GM20431 (cell line): ENCODE measurements at regions not wholly inside any gene's neighbourhood (a gene's known extent, or its start where the extent isn't known, plus 50 kb on each side); places are given as distances from the start of the nearest gene placed in this dataset.

Source experiments
- in situ Hi-C: fragments of 300-500 bp; cut with MseI, MboI; formaldehyde crosslinking; loops from one replicate; pipeline ENCODE4 v1.15.0; 2020; ENCODE audit warnings: low sequenced_read_pairs; ENCODE audit not compliant: unreplicated experiment

DNA sequence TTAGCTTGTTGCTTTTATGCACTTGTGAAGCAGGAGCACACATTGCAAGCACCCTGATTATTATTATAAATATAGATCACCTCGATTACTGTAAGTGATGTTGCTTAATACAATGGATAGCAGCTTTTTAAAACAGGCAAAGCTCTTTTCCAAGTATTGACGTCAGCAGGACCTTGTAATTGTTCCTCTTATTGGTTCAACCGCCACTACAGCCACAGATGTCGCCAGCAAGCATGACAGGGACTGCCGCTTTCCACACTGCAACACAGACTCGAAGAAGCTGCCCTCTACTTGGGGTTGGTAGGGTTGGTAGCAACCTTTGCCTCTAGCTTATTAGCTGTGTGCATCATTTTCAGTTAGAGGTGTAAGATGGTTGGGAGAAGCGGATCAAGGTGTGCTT lies 167.6 kb downstream of the ZNF365 start:
- in situ Hi-C loops, result no loop called here

DNA sequence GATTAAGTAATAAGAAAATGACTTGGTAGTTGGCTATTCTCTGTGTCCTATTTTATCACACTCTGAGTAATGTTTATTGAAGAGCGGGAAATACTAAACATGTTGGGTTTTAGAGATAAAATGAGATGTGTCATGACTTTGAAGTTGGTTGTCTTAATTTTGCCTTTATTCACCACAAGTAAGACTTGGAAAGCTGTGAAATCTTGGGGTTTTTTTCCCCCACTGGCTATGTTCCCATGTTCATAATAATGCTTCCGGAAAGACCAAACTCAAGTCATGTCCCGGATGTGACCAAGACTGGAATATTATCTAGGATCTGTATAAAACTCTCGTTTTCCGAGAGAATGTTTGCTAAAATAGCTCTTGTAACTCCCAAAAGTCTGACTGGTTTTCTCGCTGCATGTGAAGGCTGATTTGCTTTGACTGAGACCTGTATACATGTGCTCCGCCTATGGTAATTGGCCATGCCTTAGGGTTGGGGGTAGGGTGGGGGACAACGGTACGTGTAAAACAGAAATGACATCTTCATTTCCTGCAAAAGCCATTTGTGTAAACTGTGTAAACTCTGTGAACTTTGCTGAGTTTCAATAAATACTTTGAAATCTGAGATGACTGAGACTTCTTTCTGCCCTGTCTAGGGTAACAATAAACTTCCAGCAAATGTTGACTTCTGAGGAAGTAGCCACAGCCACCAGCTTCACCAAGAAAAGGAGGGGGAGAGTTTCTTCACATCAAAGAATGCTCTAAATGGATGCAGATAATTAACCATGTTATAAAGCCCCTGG lies 169.6 kb downstream of the ZNF365 start:
- in situ Hi-C loops, result no loop called here

DNA sequence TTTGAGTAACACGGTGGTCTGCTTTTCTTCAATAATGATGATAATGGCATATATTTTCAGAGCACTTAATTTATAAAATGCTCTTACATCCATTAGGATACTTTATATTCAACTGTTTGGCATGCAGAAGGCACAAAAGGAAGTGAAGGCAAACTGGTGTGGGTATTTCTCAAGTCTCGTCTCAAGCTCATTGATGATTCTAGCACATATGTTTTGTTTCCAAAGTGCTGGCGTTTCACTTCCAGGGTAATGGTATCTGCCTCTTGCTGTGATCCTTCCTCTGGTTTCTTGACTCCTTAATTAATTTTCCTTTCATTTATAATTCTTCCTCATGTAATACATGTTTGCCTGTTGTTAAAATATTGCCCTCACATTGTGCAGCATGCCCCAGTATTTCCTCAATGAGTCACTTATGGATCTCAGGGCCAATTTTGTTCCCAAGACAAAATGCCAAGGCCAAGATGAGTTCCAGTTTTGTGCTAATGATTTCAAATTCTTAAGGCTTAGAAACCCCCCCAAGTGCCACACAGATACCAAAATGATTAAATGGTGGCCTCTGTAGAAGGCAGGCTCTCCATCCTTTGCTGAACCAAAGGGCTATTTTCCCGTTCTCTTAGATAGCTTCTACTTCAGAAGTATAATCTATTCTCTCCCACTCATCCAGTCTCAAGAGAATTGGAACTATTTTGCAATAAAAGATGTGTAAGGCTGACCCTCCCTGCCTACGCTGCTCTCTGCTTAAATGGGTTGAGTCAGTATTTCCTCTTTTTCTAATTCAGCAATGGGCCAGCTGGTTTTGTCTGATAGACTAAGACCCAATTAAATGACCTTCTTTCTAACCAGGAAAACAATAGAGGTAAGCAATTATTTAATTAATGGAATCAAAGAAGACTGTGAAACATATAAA lies 171.2 kb downstream of the ZNF365 start:
- in situ Hi-C loops, result no loop called here

DNA sequence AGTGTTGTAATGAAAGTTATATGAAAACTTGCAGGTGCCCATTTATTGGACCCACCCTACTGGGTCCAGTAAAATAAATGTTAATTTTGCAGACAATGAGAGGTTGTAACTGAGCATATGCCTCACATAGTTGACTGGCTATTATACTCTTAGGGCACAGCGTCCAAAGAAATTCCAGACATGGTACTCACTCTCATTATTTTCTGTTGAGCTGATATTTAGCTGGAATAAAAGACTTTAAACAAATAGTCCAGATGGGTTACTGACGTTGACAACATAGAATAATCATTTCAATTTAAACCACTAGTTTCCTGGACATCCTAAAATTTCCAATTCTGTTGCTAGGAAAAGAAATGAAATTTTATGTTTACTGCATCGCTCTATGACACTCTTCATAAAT lies 174.5 kb downstream of the ZNF365 start:
- in situ Hi-C loops, result no loop called here

DNA sequence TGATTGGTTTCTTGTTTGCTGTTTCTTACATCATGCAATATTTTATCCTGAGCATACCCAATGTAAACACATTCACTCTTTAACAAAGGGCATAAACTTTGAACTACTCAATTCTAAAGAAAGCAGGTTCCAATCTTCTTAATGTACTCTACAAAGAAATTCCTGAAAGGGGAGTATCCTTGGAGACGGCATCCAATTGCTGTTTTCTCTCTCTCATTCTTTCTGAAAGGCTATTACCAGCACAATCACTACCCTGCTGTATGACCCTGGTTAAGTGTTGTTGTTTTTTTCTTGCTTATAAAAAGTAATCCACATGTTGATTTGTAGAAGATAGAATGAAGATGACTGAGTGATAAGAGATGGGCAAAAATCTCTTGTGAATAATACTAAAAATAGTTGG lies 176.0 kb downstream of the ZNF365 start:
- in situ Hi-C loops, result loop anchor here (25.0 kb wide), 1 partner anchor 537 kb away; no protein-coding TSS in a partner anchor

DNA sequence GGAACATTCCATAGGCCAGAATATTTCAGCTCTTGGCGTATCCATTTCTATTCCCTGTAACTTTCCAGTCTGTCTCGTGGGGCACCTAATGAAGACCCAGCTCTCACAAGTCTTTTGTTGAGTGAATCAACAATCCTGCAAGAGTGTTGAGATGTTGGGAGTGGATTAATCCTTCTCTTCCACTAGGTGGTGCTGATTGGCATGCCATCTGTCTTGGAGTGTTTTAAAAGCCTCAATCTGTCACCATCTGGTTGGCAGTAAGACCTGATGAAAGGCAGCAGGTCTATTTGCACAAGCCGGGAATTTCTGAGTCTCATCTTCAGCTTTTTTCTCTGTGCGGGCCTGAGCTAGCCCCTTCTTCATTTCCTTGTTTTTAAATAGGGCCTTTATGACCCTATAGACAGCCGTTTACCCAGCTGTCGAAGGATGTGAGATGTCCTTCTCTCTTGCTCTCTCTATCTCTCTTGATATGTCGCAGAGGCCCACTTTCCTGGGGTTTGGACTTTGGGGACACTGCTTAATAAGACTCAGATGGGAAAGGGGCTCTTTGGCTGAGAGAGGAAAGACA lies 180.5 kb downstream of the ZNF365 start:
- in situ Hi-C loops, result loop anchor here (25.0 kb wide), 1 partner anchor 533 kb away; no protein-coding TSS in a partner anchor

DNA sequence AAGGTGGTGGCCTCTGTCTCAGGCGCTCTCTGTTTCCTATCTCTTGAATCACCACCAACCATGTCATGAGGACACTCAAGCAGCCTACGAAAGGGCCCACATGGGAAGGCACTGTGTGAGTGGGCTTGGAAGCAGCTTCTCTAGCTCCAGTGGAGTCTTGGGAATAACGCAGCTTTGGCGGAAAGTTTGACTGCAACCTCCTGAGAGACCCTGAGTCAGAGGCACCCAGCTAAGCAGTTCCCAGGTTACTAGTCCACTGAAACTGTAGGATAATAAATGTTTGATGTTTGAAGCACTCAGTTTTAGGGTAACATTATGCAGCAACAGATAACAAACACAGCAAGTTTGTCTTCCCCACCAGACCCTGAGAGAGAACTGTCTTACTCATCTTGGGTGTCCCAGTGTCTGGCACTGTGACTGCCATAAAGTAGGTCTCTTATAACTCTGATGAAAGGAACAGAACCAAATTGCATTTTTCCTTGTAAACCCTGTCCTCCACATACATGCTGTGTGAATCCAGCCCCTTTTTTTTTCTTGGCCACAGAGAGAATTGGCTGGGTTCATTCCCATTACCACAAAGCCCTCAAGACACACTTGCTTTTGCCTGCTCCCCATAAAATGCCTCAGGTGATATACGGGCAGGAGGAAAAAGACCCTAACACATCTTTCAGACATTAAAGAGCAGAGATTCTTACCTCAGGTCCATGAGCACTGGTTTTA lies 185.5 kb downstream of the ZNF365 start:
- in situ Hi-C loops, result loop anchor here (25.0 kb wide), 1 partner anchor 528 kb away; no protein-coding TSS in a partner anchor

DNA sequence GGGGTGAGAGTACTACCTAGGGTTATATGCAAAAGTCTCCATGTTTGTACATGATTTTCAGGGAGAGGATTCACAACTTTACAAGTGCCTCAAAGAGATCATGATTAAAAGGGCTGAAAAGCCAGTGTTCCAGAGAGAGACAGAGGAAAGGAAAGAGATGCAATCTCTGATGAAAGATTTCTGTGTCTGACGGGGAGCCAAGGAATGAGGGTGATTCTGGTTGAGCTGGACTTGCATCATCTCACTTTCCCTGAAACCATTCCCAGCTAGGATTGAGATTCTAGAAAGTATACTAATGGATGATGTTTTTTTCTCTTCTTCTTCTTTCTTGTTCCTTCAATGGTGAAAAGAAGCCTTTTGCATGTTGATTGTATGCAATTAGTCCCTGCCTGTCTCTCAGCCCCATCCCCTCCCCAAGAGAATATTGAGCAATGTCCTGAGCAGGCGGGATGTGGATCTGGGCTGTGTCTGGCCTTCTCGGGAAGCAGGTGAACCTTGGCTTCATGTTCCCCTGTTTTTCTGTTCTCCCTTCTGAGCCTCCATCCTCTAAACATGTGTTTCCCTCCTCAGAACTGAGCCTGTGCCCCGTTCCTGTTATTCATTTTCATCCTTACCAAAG lies 186.1 kb downstream of the ZNF365 start:
- in situ Hi-C loops, result loop anchor here (25.0 kb wide), 1 partner anchor 527 kb away; no protein-coding TSS in a partner anchor

DNA sequence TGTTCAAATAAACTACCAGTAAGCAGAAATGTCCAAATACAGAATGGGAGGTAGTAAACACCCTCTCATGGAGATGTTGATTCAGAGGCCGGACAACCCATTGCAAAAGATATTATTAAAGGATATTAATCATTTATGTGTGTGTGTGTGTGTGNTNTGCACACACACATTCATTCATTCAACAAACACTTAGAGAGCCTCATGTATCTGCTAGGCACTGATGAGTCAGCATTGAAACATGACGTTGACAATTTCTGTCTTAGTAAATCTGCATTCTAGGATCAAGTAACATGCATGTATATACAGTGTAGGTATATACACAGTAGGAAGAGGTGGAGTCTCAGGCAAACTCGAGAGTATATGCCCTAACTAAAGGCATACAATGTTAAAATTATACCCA lies 187.0 kb downstream of the ZNF365 start:
- in situ Hi-C loops, result loop anchor here (25.0 kb wide), 1 partner anchor 526 kb away; no protein-coding TSS in a partner anchor

DNA sequence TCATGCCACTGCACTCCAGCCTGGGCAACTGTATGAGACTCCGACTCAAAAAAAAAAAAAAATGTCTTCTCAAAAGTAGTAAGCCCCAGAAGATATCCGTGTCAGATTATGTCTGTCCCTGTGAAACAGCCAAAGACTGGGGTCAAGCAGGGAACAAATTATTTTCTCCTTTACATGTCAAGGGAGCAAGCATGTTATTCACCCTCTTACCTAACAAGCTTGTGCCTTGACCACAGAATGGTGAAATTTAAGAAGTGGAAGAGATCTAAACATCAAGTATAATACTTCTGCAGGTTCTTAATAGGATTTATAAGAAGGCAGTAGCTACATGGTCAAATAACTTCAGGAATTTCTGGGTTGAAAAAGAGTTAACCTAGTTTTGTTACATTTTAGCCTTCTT lies 187.9 kb downstream of the ZNF365 start:
- in situ Hi-C loops, result loop anchor here (25.0 kb wide), 1 partner anchor 525 kb away; no protein-coding TSS in a partner anchor

DNA sequence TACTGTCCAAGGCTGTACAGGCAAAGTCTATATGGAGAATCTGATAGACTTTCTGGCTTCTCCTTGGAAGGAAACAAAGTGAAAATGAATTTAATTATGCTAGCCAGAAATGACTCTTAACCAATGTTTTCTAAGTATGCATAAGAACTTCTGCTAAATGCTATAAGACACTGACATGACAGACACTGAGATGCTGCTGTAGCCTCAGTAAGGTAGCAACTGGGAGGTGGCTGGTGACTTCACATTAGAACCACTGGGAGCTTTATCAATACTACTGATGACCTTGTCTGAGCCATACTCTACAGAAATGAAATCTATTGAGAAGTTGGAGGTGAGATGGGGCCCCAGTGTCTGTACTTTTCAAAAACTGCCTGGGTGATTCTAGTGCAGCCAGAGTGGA lies 188.6 kb downstream of the ZNF365 start:
- in situ Hi-C loops, result loop anchor here (25.0 kb wide), 1 partner anchor 525 kb away; no protein-coding TSS in a partner anchor

DNA sequence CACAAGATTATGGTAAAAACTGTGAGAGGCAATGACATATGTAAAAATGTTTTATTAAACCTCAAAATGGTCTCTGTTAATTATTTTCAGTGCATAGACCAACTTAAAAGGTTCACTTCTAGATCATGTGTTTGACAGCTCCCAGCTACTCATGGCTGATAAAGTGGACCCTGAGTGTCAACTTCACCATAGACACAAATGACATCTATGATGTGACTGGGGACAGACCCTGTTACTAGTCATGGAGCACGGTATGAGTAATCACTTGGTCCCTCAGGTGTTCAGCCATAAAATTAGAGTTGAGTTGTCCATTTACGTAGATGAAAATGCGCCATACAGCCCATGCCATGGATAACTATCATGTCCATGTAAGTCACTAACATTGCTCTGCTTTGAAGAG lies 199.8 kb downstream of the ZNF365 start:
- in situ Hi-C loops, result loop anchor here (25.0 kb wide), 1 partner anchor 513 kb away; no protein-coding TSS in a partner anchor

DNA sequence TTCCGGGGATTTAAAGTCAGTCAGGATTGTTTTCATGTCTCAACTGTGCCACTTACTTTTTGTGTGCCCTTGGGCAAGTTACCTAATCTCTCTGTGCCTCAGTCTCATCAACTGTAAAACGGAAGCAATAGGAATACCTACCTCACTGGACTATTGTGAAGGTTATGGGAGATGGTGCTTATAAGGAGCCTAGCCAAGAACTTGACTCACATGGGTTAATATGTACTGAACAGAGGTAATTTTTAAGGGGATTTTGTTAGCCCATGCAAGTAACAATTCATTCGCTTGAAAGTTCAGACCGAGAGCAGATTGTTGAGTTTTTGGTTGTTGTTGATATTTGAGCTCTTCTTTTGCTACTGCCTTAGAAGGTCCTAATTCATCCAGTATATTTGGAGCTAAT lies 202.9 kb downstream of the ZNF365 start:
- in situ Hi-C loops, result no loop called here

DNA sequence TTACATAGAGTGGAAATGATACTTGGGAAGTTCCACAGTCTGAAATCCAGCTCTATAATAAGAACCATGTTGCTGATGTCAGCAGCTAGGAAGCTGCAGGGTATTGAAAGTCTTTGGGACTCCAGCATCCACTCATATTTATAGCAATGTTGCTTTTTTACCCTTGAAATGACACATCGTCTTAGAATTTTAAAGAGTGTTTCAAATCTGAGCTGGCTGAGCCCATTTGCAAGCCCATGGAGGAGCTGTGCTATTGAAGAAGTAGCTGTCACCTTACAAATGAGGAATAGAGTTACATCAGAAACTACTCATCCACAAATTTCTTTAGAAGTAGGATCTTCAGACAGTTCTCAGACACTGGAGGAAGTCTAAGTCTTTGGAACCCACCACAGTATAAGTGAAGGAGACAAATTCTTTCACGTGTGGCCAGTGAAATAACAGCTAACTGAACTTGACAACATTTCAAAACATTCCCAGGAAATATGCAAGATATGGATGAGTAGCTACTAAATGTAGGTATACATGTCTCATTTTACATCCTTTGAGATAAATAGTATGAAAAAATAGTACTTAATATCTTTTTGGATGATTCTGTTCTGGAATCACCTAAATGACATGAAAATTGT lies 203.6 kb downstream of the ZNF365 start:
- in situ Hi-C loops, result no loop called here

DNA sequence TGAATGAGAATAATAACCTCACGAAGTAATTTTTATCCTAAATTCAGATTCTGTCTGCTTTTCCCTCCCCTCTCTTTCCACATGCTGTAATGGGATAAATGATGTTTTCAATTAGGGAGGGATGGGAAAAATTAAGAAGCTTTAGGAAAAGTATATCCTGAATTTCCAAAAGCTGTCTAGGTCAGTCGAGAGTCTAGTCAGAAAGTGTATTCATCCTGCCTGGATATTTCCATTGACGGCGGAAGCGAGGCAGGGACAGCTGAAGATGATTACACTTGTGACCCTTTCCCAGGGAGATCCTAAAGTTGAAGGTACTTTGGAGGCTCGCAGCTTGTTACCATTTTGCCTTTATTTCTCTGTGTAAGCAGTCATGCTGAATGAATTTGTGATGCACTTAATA lies 204.1 kb downstream of the ZNF365 start:
- in situ Hi-C loops, result no loop called here

DNA sequence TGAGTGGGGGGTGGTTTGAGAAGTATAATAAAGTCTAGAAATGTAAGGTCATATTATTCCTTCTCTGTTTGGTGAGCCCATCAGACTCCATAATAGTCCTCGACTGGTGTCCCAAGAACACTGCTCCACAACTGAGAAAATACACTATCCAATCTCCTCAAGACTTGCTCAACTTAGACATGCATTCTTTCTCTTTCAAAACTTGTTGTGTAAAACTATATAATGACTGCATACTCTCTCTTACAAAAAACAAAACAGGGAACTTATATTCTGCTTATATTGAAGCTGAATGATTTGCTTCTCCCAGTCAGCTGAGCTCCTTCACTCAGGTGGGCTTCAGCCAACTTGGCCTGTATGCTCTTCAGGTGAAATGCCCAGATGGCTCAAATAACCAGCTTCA lies 204.7 kb downstream of the ZNF365 start:
- in situ Hi-C loops, result no loop called here

DNA sequence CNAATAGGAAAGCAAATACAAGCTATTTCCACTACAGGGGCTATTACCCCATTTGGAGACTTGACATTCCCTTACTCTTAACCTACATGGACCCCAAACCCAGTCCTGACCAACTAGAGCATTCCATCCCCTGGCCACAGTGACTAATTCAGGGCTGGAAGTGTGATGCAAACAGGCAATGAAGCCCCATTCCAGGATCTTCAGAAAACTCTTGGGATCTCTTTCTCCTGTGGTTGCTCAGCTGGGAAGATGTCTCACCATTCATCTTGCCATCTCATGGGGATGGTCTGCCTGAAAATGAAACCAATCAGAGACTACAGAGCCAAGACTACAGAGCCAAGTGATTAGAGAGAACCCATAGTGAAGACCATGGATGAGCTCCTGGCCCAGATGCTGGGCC lies 206.2 kb downstream of the ZNF365 start:
- in situ Hi-C loops, result no loop called here

DNA sequence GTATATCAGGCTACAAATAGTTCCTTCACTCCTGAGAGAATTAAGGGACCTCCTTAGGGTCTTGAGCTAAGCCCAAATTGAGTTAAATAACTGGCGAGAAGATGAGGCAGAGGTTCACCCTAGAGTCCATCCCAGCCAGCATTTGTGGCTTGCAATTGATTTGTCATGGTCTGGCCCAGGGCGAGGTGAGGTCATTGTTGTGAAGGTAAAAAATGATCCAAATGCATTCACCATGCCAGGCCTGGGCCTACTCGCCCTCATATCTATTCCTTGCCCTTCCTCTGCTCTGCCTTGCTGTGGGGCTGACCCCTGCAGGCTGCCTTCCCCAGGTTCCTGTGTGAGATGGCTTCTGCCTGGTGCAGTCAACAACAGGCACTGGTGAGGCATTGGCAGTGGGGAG lies 207.2 kb downstream of the ZNF365 start:
- in situ Hi-C loops, result no loop called here
